C1 segment of cervical spinal cord (tissue), 14 donors: ENCODE measurements at regions not wholly inside any gene's neighbourhood (a gene's known extent, or its start where the extent isn't known, plus 50 kb on each side); places are given as distances from the start of the nearest gene placed in this dataset.

Experiments used
- DNase-seq, 14 donors: peaks; one replicate each; lab custom pipeline; 2025; lab: John Stamatoyannopoulos, UW

GRCh38 chr18:40017021-40017420, 1938.0 kb upstream of the PIK3C3 start:
- no peak for DNase-seq

DNA sequence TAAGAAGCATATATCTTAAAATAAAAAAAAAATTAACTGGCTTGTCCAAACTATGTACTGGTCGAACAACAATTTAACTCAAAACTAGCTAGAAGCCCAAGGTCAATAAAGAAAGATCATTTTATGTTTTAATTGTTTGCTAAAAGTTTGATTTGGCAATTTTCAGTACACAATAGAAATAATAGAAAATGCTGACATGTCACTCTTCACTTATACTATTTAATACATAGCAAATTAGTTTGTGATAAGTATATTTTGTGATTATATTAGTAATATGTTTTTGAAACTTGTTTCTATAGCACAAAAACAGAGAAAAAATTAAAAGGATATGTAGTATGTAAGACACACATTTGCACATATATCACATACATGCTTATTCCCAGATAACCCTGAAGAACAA, 1938.6 kb upstream of the PIK3C3 start:
- no peak for DNase-seq

- DNase-seq = no peak
Observed at GRCh38 chr18:40013001-40013609, 1941.9 kb upstream of the PIK3C3 start.

- DNase-seq = no peak
Observed at GRCh38 chr18:40011201-40011600, 1943.8 kb upstream of the PIK3C3 start.

GRCh38 chr18:40006634-40007033, 1948.4 kb upstream of the PIK3C3 start:
- DNase-seq = peak in 5 of 14 donors; percentile 5 to 27 (median 23)

DNA sequence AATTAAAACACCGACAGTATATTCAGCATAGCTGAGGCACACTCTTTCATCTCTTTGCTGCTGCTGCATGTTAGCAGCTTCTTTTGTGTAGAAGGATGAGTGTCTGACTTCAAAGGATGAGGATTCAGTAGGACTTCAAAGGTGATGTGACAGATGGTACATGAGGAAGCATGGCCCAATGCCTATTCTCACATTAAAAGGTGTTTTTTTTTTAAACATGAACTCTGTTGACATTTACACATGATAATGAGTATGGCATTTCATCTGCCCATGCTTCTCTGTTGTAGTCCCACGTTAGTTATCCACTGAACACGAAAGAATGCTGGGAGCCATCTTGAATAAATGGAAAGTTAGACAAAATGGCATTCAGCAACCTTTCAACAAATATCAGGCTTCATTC, 1950.8 kb upstream of the PIK3C3 start:
- peak in 1 of 14 donors; percentile 78 for DNase-seq

DNA sequence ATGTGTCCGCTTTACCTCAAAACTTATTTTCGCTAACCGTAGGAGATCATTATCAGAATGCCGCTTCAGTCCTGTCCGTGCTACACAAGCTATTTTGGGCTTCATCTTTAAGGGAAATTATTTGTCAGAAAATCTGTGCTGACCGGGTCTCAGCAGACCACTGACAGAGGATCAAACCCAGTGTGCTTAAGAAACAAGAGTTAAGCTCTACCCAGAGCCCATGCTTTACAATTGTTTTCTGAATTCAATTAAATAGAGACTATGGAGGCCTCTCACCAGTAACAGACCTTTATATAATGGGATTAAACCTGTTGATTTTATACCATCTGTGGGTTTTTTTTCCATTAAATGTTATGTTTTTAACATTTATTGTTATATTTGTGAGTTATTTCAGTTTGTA, 1956.7 kb upstream of the PIK3C3 start:
- no peak for DNase-seq

DNA sequence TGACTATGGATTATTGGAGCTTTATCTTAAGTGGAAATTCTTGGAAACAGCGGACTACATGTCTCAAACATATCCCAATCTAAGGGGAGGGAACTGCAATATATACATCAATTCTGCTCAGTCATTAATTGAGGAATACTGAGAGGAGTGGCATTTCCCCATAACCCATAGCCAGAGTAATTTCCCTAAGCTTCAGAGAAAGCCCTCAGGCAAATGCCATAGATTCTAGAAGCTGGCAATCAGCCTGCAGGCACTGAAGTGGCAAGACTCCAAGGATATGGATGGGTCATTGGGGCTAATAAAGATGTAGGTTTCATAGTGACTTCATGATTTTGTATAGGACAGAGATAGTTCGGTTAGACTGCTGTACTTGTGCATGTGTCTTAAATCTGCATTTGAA, 1960.5 kb upstream of the PIK3C3 start:
- DNase-seq = no peak

DNA sequence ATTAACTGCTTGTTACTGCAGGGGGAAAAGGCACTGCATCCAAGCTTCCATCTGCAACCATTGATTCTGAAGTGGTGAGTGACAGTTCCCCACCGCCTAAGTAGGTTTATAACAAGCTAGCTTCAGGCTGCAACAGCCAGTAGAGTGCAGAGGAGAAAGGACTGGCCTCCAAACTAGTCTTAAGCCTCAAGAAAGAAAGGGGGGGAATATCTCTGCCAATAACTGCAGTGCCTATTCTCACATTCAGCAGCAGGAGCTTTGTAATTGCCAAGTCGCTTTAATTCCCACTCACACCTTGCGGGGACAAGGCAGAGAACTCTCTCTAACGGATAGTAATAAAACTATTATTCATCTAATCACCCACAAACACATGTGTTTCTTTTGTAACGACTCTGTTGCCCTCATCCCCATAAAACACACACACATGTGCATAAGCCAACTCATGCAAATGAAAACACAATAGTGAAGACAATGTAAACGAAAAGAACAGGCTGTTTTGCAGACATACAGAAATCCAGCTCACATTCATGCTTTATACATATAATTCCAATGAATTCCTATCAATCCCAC, 1963.3 kb upstream of the PIK3C3 start:
- DNase-seq = peak in 1 of 14 donors; percentile 9

- no peak for DNase-seq
Observed at GRCh38 chr18:39990540-39990939, 1964.5 kb upstream of the PIK3C3 start.

- no peak for DNase-seq
Observed at GRCh38 chr18:39976771-39977170, 1978.3 kb upstream of the PIK3C3 start.

- no peak for DNase-seq
Observed at GRCh38 chr18:39972521-39972920, 1982.5 kb upstream of the PIK3C3 start.

DNA sequence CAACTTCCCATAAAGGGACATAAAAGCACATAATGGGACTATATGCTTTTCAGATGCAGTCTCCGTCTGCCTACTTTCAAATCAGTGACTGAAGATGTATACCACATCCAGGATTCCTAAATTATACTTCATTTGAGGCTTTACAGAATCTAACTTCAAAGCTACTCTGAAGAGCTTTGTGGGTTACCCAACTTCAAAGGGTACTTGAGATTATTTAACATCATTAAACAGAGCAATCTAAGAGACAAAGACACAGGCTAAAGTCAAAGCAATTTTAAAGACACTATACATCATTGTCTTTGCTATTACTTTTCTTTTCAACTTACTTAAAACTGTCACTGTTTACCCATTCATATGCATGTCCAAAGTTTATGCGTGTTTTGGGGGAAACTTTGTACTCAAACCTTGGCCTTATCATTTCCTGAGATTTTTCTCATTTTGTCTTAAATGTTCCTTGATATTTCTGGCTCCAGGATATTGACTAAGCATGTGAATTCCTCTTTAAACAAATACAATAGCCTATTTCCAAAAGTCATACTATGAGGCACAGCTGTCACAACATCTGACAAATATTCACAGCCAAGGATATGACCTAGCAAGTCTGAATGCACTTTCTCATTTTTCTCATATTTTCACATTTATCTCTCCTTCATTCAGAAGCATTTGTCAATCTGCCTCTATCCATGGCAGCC, 1985.1 kb upstream of the PIK3C3 start:
- no peak for DNase-seq

DNA sequence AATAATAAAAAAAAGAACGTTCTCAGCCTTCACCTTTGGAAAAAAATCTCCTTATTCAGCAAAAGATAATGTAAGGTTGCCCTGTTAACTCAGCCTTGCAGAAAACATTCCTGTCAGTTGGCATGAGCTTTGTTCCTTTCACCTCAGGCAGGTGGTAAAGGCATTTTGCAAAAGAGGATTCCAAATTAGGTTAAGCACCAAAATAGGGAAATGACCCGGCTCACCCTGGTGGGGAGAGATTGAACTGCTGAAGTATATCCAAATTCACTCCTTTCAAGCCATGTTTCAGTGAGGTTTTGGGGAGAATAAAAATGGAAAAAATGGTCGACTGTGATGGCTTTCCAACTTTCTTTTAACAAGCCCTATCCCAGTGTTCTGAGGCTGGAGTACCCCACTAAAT, 1988.8 kb upstream of the PIK3C3 start:
- DNase-seq = peak in 1 of 14 donors; percentile 21

DNA sequence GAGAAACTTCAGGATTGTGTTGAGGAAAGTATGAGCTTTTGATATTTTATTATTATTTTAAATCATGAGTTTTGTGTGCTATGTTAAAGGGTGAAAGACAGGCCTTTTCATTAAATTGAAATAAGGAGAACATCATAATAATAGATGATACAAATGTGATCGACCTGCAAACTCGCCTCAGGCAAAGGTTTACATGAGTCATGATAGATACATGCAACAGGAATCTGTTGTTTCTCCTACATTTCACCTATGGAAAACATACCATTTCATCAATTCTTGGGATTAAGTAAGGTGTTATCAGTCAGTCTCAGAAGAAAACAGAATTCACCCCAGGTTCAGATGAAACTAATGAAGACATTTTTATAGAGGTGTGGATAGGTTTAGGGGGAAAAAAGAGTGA, 1992.5 kb upstream of the PIK3C3 start:
- no peak for DNase-seq

DNA sequence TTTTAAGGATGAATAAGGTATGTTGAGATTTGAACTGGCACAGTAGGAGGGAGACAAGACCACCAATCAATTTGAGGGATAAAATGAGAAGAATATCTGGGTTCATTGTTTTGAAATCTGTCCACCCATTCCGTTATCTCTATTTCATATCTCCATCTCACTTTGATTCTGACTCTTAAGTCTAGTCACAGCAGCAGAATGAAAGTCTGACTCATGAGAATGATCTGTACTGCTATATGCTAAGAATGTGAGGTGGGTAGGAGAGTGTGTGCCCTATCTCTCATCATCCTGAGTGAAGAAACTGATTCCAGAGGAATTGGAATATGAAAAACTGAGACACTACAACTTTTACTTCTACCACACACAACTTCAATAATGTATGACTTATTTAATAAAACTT, 1994.5 kb upstream of the PIK3C3 start:
- DNase-seq = no peak

GRCh38 chr18:39959839-39960238, 1995.2 kb upstream of the PIK3C3 start:
- no peak for DNase-seq

GRCh38 chr18:39958876-39959275, 1996.2 kb upstream of the PIK3C3 start:
- DNase-seq = no peak

GRCh38 chr18:39952816-39953215, 2002.2 kb upstream of the PIK3C3 start:
- DNase-seq = no peak

DNA sequence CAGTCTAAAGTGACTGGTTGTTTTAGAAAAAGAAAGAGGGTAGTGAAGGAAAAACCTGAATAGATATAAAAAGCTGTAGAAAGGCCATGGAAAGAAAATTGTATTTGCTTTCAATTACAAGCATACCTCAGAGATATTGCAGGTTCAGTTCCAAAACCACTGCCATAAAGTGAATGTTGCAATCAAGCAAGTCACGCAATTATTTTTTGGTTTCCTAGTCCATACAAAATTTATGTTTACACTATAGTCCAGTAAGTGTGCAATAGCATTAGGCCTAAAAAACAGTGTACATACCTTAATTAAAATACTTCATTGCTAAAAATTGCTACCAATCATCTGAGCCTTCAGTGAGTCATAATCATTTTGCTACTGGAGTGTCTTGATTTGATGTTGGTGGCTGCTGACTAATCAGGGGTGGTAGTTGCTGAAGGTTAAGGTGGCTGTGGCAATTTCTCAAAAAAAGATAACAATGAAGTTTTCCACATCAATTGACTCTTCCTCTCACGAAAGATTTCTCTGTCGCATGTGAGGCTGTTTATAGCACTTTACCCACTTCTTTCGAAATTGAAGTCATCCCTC, 2003.8 kb upstream of the PIK3C3 start:
- DNase-seq = no peak

GRCh38 chr18:39946623-39947061, 2008.4 kb upstream of the PIK3C3 start:
- DNase-seq = no peak

- DNase-seq = no peak
Observed at GRCh38 chr18:39945076-39945475, 2010.0 kb upstream of the PIK3C3 start.

GRCh38 chr18:39942702-39943101, 2012.3 kb upstream of the PIK3C3 start:
- no peak for DNase-seq
